Fibroblast of lung (primary cell): ENCODE measurements at regions not wholly inside any gene's neighbourhood (a gene's known extent, or its start where the extent isn't known, plus 50 kb on each side); places are given as distances from the start of the nearest gene placed in this dataset.

Experiments
- DNase-seq, 2 donors: peaks; one replicate each; pipeline versions ENCODE4 v3.0.0 to v3.0.0-alpha.2; 2010; ENCODE audit warnings: low read depth in 2 of 2
- H2AFZ ChIP-seq: 2 replicates; pipeline ENCODE4 v1.5.1; 2012; ENCODE audit warnings: low read length, control low read depth, inconsistent platforms
- H3K27ac ChIP-seq: 2 replicates; pipeline ENCODE4 v1.5.1; 2011; ENCODE audit warnings: low read length, control low read depth; ENCODE audit not compliant: insufficient read depth
- H3K27me3 ChIP-seq: 2 replicates; pipeline ENCODE4 v1.5.1; 2011; ENCODE audit warnings: mild to moderate bottlenecking, low read length; ENCODE audit not compliant: control insufficient read depth, insufficient read depth
- H3K36me3 ChIP-seq: 2 replicates; pipeline ENCODE4 v1.5.1; 2011; ENCODE audit warnings: low read length; ENCODE audit not compliant: control insufficient read depth, insufficient read depth
- H3K4me1 ChIP-seq: 2 replicates; pipeline ENCODE4 v1.5.1; 2011; ENCODE audit warnings: low read length; ENCODE audit not compliant: control insufficient read depth, insufficient read depth; ENCODE audit errors: extremely low read depth
- H3K4me2 ChIP-seq: 2 replicates; pipeline ENCODE4 v1.5.1; 2011; ENCODE audit warnings: low read length, control low read depth; ENCODE audit not compliant: insufficient read depth; ENCODE audit errors: extremely low read depth
- H3K4me3 ChIP-seq, 4 experiments: fragments of 200-600 bp in 1 of 4; sonication (generic) in 1 of 4; replicated peaks in 1 of 4; 2 replicates each; pipeline ENCODE4 v1.5.1; 2011 to 2016; ENCODE audit warnings: low read length in 4 of 4, low read depth in 3 of 4, mild to moderate bottlenecking in 3 of 4, control low read depth in 2 of 4, inconsistent platforms in 1 of 4, mixed read lengths in 1 of 4; ENCODE audit not compliant: insufficient read depth in 1 of 4; ENCODE audit errors: control extremely low read depth in 1 of 4
- H3K79me2 ChIP-seq: 2 replicates; pipeline ENCODE4 v1.5.1; 2012; ENCODE audit warnings: mild to moderate bottlenecking, low read length, inconsistent platforms; ENCODE audit not compliant: control insufficient read depth, insufficient read depth
- H3K9ac ChIP-seq: 2 replicates; pipeline ENCODE4 v1.5.1; 2011; ENCODE audit warnings: mild to moderate bottlenecking, low read length, control low read depth; ENCODE audit not compliant: insufficient read depth
- H3K9me3 ChIP-seq: 2 replicates; pipeline ENCODE4 v1.5.1; 2012; ENCODE audit warnings: low read depth, low read length; ENCODE audit not compliant: control insufficient read depth, insufficient read depth
- H4K20me1 ChIP-seq: 2 replicates; pipeline ENCODE4 v1.5.1; 2011; ENCODE audit warnings: low read length; ENCODE audit not compliant: control insufficient read depth, insufficient read depth; ENCODE audit errors: extremely low read depth
- EZH2 ChIP-seq: IDR thresholded peaks from 2 replicates; pipeline ENCODE4 v1.5.1; 2012; ENCODE audit warnings: low read length, control low read depth, mild to moderate bottlenecking; ENCODE audit errors: missing control alignments
- TF ChIP-seq, protein P1 (sequence below), 2 donors: IDR thresholded peaks in 1 of 2; conservative IDR thresholded peaks in 1 of 2; 1 replicate in 1 of 2; 2 replicates in 1 of 2; pipeline ENCODE4 v1.5.1; 2011 to 2012; ENCODE audit warnings: low read length in 2 of 2, control low read depth in 1 of 2, inconsistent platforms in 1 of 2, low read depth in 1 of 2, mild to moderate bottlenecking in 1 of 2

DNA sequence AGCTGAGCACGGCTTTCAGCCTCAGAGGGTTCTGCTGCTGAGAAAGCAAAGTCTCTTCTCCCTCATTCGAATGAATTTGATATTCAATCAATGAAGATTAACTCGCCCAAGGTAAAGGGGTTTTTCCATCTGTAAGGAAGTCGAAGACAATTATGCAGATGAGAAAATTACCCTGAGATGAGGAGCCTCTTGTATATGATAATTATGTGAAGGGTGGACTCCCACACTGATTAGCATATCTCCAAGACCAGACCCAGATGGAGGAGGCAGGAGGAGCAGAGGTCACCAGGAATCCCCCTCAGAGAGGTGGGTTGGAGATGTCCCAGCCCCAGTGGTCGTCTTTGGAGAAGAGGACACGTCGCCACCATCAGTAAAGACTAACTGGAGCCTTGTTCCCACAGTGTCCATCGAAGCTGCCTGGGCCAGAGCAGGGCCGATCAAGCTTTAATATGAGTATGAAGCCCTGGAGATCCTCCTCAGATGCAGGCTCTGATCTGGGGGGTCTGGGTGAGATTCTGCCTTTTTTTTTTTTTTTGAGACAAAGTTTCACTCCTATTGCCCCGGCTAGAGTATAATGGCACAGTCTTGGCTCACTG lies 61.5 kb upstream of the LHX1 start:
- no peak overlapping the region for H3K4me2 ChIP-seq
- no peaks in the 10 kb centered on the region for H4K20me1 ChIP-seq
- H3K27me3 ChIP-seq = peaks cover 2% of the 10 kb centered on the region
- no peaks in the 10 kb centered on the region for H3K36me3 ChIP-seq
- H3K79me2 ChIP-seq = no peaks in the 10 kb centered on the region
- no peak overlapping the region for H3K9ac ChIP-seq
- no peak overlapping the region for H3K27ac ChIP-seq
- DNase-seq = no peak
- no peaks in the 10 kb centered on the region for H3K9me3 ChIP-seq
- no peaks in the 10 kb centered on the region for H3K4me1 ChIP-seq
- no peak overlapping the region for H2AFZ ChIP-seq
- H3K4me3 ChIP-seq = no peak overlapping the region
- TF ChIP-seq, protein P1, sequence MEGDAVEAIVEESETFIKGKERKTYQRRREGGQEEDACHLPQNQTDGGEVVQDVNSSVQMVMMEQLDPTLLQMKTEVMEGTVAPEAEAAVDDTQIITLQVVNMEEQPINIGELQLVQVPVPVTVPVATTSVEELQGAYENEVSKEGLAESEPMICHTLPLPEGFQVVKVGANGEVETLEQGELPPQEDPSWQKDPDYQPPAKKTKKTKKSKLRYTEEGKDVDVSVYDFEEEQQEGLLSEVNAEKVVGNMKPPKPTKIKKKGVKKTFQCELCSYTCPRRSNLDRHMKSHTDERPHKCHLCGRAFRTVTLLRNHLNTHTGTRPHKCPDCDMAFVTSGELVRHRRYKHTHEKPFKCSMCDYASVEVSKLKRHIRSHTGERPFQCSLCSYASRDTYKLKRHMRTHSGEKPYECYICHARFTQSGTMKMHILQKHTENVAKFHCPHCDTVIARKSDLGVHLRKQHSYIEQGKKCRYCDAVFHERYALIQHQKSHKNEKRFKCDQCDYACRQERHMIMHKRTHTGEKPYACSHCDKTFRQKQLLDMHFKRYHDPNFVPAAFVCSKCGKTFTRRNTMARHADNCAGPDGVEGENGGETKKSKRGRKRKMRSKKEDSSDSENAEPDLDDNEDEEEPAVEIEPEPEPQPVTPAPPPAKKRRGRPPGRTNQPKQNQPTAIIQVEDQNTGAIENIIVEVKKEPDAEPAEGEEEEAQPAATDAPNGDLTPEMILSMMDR (conservative IDR thresholded peaks at IDR 0.05 in 1 of 2, IDR thresholded peaks at IDR 0.05 in 1 of 2; ENCODE audit: low read depth in 1 of 2, low read length in 2 of 2) = no peak
- no peak for TF ChIP-seq EZH2

DNA sequence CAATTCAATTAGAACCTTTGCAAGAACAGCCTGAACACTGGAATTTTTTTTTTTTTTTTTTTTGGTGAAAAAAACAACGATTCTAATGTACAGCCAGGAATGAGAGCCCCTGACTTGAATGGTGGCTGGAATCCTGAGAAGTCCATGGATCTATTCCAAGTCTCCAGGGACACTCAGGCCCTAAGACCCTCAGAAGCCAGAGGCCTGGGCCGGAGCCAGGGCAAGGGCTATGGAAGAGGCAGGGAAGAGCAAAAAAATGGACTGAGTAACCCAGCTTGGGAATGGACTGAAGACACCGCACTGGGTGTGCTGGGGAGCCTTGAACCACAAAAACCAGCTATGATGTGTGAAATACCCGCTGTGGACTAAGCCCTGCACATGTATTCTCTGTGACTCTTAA lies 60.3 kb upstream of the LHX1 start:
- Histone ChIP-seq H3K79me2 (no peaks in the 10 kb centered on the region), H3K9ac (no peak overlapping the region), H3K4me2 (no peak overlapping the region), H3K9me3 (no peaks in the 10 kb centered on the region), H4K20me1 (no peaks in the 10 kb centered on the region), H3K27ac (no peak overlapping the region), H3K4me1 (no peaks in the 10 kb centered on the region), H2AFZ (no peak overlapping the region), H3K36me3 (no peaks in the 10 kb centered on the region), H3K27me3 (peaks cover 2% of the 10 kb centered on the region), H3K4me3 (no peak overlapping the region)
- no peak for TF ChIP-seq EZH2
- TF ChIP-seq, protein P1 (conservative IDR thresholded peaks at IDR 0.05 in 1 of 2, IDR thresholded peaks at IDR 0.05 in 1 of 2; ENCODE audit: low read depth in 1 of 2, low read length in 2 of 2) = no peak
- no peak for DNase-seq

DNA sequence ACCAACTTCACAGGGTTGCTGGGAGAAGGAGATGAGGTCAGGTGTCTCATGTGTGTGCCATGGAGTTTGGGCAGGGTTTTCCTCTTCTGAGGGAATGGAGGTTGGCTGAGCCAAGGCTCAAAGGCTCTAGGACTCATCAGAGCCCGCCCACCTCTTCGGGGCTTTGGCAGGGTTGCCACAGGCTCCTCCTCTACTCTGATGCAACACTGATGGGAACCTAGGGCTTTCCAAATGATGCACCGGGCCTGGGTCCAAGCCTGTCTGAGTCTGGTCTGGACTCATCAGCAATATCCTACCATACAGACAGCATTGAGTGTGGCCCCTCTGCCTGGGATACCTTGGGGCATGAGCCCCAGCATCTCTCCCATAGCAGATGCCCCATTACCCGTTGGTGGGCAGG lies 59.5 kb upstream of the LHX1 start:
- no peak overlapping the region for H3K4me2 ChIP-seq
- H3K4me3 ChIP-seq = no peak overlapping the region
- no peaks in the 10 kb centered on the region for H3K4me1 ChIP-seq
- TF ChIP-seq, protein P1 (conservative IDR thresholded peaks at IDR 0.05 in 1 of 2, IDR thresholded peaks at IDR 0.05 in 1 of 2; ENCODE audit: low read depth in 1 of 2, low read length in 2 of 2) = no peak
- no peak for TF ChIP-seq EZH2
- no peak overlapping the region for H2AFZ ChIP-seq
- DNase-seq = peak; percentile 5 to 37
- H3K9me3 ChIP-seq = no peaks in the 10 kb centered on the region
- no peaks in the 10 kb centered on the region for H3K36me3 ChIP-seq
- H4K20me1 ChIP-seq = no peaks in the 10 kb centered on the region
- no peak overlapping the region for H3K9ac ChIP-seq
- no peaks in the 10 kb centered on the region for H3K79me2 ChIP-seq
- H3K27ac ChIP-seq = no peak overlapping the region
- peaks cover 2% of the 10 kb centered on the region for H3K27me3 ChIP-seq
